SK-N-MC (cell line): ENCODE measurements at regions not wholly inside any gene's neighbourhood (a gene's known extent, or its start where the extent isn't known, plus 50 kb on each side); places are given as distances from the start of the nearest gene placed in this dataset.
"Not testable (repeated sequence)": the region's sequence is repeated elsewhere in the genome, so short reads cannot be mapped to it uniquely, and the experiment has no call there.

Experiments used
- DNase-seq: peaks from one replicate; pipeline ENCODE4 v3.0.0-alpha.2; 2011; ENCODE audit warnings: low read depth, low spot score
- H3K27ac ChIP-seq: fragments of 200-600 bp; sonication (generic); 2 replicates; pipeline ENCODE4 v1.5.1; 2016; ENCODE audit warnings: mixed run types
- H3K36me3 ChIP-seq: fragments of 200-600 bp; sonication (generic); 2 replicates; pipeline ENCODE4 v1.6.1; 2017; ENCODE audit warnings: antibody characterized with exemption, low read length, mixed read lengths; ENCODE audit not compliant: insufficient read depth
- H3K4me3 ChIP-seq: fragments of 200-600 bp; sonication (generic); 2 replicates; pipeline ENCODE4 v1.5.1; 2016
- H3K9ac ChIP-seq: fragments of 200-600 bp; sonication (generic); 2 replicates; pipeline ENCODE4 v1.8.0; 2017; ENCODE audit warnings: mixed run types, mixed read lengths; ENCODE audit not compliant: insufficient read length
- H3K9me3 ChIP-seq: fragments of 200-600 bp; sonication (generic); 2 replicates; pipeline ENCODE4 v1.6.1; 2017; ENCODE audit warnings: low read depth, mild to moderate bottlenecking, antibody characterized with exemption, low read length, moderate library complexity, mixed read lengths
- EZH2 ChIP-seq: fragments of 200-600 bp; sonication (generic); IDR thresholded peaks from one replicate; pipeline ENCODE4 v1.6.1; 2017; ENCODE audit warnings: antibody characterized with exemption
- FOXP2 ChIP-seq: optimal IDR thresholded peaks from 2 replicates; pipeline ENCODE3; 2011; ENCODE audit warnings: mild to moderate bottlenecking, moderate library complexity; ENCODE audit not compliant: insufficient read depth; ENCODE audit errors: extremely low read length, control extremely low read depth
- POLR2AphosphoS5 ChIP-seq: IDR thresholded peaks from 2 replicates; pipeline ENCODE4 v1.6.1; 2012; ENCODE audit warnings: mild to moderate bottlenecking, low read depth, low read length, borderline replicate concordance

GRCh38 chr11:38646382-38646781, 2048.3 kb upstream of the RAG2 start:
- TF ChIP-seq EZH2 (no peak), FOXP2 (no peak), POLR2AphosphoS5 (no peak)
- Histone ChIP-seq H3K27ac (no peak overlapping the region), H3K4me3 (no peak overlapping the region), H3K9ac (no peak overlapping the region), H3K9me3 (no peaks in the 10 kb centered on the region), H3K36me3 (no peaks in the 10 kb centered on the region)
- DNase-seq = no peak

- Histone ChIP-seq H3K27ac (no peak overlapping the region), H3K9ac (no peak overlapping the region), H3K9me3 (no peaks in the 10 kb centered on the region), H3K4me3 (no peak overlapping the region), H3K36me3 (no peaks in the 10 kb centered on the region)
- DNase-seq = no peak
- no peak for TF ChIP-seq EZH2
- no peak for TF ChIP-seq POLR2AphosphoS5
- no peak for TF ChIP-seq FOXP2
Measured at GRCh38 chr11:38640854-38641253, 2042.8 kb upstream of the RAG2 start.

GRCh38 chr11:38612701-38613100, 2014.7 kb upstream of the RAG2 start:
- TF ChIP-seq POLR2AphosphoS5 (no peak), EZH2 (no peak), FOXP2 (no peak)
- Histone ChIP-seq H3K27ac (no peak overlapping the region), H3K36me3 (no peaks in the 10 kb centered on the region), H3K9ac (no peak overlapping the region), H3K4me3 (no peak overlapping the region), H3K9me3 (no peaks in the 10 kb centered on the region; the same call in 1 of the 2 replicates)
- DNase-seq = no peak

GRCh38 chr11:38601371-38601770, 2003.3 kb upstream of the RAG2 start:
- not testable (repeated sequence) for H3K9me3 ChIP-seq, DNase-seq, H3K4me3 ChIP-seq, H3K9ac ChIP-seq, H3K36me3 ChIP-seq, H3K27ac ChIP-seq

GRCh38 chr11:38598418-38598817, 2000.4 kb upstream of the RAG2 start:
- H3K27ac ChIP-seq = no peak overlapping the region
- no peaks in the 10 kb centered on the region for H3K36me3 ChIP-seq
- TF ChIP-seq POLR2AphosphoS5 (no peak), FOXP2 (no peak), EZH2 (no peak)

GRCh38 chr11:38595359-38596016, 1997.5 kb upstream of the RAG2 start:
- not testable (repeated sequence) for H3K4me3 ChIP-seq, H3K27ac ChIP-seq, H3K9me3 ChIP-seq, H3K36me3 ChIP-seq, DNase-seq, H3K9ac ChIP-seq

More at GRCh38 chr11:38598418-38598817, 2000.4 kb upstream of the RAG2 start:
- no peak for DNase-seq
- Histone ChIP-seq H3K4me3 (no peak overlapping the region), H3K9me3 (no peaks in the 10 kb centered on the region), H3K9ac (no peak overlapping the region)

GRCh38 chr11:38594895-38595294, 1996.9 kb upstream of the RAG2 start:
- no peak for TF ChIP-seq FOXP2
- TF ChIP-seq POLR2AphosphoS5 = no peak
- no peak for TF ChIP-seq EZH2
- H3K36me3 ChIP-seq = no peaks in the 10 kb centered on the region
- H3K9me3 ChIP-seq = no peaks in the 10 kb centered on the region
- no peak overlapping the region for H3K9ac ChIP-seq
- H3K27ac ChIP-seq = no peak overlapping the region
- no peak for DNase-seq
- H3K4me3 ChIP-seq = no peak overlapping the region

GRCh38 chr11:38593649-38594048, 1995.6 kb upstream of the RAG2 start:
- H3K9ac ChIP-seq = no peak overlapping the region
- H3K4me3 ChIP-seq = no peak overlapping the region
- H3K36me3 ChIP-seq = no peaks in the 10 kb centered on the region
- H3K27ac ChIP-seq = no peak overlapping the region
- H3K9me3 ChIP-seq = no peaks in the 10 kb centered on the region
- TF ChIP-seq POLR2AphosphoS5 = no peak
- DNase-seq = no peak

GRCh38 chr11:38582756-38583155, 1984.7 kb upstream of the RAG2 start:
- Histone ChIP-seq H3K36me3 (no peaks in the 10 kb centered on the region), H3K4me3 (no peak overlapping the region), H3K9me3 (0 out of 2 replicates have a peak, but pooled peaks cover 4% of the 10 kb centered on the region), H3K9ac (no peak overlapping the region), H3K27ac (no peak overlapping the region)
- no peak for TF ChIP-seq FOXP2
- TF ChIP-seq EZH2 = no peak
- DNase-seq = no peak

- DNase-seq = no peak
- Histone ChIP-seq H3K27ac (no peak overlapping the region), H3K36me3 (no peaks in the 10 kb centered on the region), H3K9ac (no peak overlapping the region), H3K4me3 (no peak overlapping the region), H3K9me3 (0 out of 2 replicates have a peak, but pooled peaks cover 4% of the 10 kb centered on the region)
- TF ChIP-seq EZH2 = no peak
- no peak for TF ChIP-seq POLR2AphosphoS5
Measured at GRCh38 chr11:38582151-38582550, 1984.1 kb upstream of the RAG2 start.
